Stimulated activated CD4-positive, alpha-beta T cell treated with anti-CD3 and anti-CD28 coated beads, Interleukin-1b, Interleukin-23, amount 100 ng/mL, for 1 hour (primary cell): ENCODE measurements at regions not wholly inside any gene's neighbourhood (a gene's known extent, or its start where the extent isn't known, plus 50 kb on each side); places are given as distances from the start of the nearest gene placed in this dataset.

Experiments used
- DNase-seq, 2 donors: peaks; one replicate each; pipeline ENCODE4 v3.0.0-alpha.2; 2020; ENCODE audit warnings: low read depth in 2 of 2

- DNase-seq, result no peak
Observed at GRCh38 chr1:29452463-29453230, 216.3 kb downstream of the PTPRU start.

DNA sequence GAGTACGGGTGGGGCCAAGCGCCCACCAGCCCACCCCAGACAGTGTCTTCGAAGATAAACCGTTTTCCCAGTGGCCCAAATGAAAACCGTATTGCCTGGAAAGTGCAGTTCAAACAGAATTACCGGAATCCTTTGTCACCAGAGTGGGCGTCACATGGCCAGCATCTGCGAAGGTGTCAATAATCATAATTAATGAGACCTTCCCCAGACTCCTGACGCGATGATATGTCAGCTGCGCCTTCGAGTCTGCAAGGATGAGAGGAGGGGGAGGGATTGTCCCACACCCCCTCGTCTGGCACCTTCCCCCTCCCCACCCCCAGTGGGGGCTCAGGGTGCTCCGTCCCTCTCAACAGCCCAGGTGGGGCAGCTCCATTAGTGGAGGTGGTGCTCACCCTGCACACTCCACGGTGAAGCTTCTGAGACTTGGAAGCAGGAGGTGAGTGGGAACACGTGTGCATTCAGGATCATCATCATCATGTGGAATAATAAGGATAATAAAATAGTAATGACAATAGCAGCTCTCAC, 215.1 kb downstream of the PTPRU start:
- no peak for DNase-seq

GRCh38 chr1:29450591-29450990, 214.3 kb downstream of the PTPRU start:
- no peak for DNase-seq

- DNase-seq, result no peak
Observed at GRCh38 chr1:29448456-29449235, 212.3 kb downstream of the PTPRU start.

GRCh38 chr1:29447368-29447767, 211.0 kb downstream of the PTPRU start:
- DNase-seq, result no peak

GRCh38 chr1:29444782-29445729, 208.7 kb downstream of the PTPRU start:
- DNase-seq, result no peak

DNA sequence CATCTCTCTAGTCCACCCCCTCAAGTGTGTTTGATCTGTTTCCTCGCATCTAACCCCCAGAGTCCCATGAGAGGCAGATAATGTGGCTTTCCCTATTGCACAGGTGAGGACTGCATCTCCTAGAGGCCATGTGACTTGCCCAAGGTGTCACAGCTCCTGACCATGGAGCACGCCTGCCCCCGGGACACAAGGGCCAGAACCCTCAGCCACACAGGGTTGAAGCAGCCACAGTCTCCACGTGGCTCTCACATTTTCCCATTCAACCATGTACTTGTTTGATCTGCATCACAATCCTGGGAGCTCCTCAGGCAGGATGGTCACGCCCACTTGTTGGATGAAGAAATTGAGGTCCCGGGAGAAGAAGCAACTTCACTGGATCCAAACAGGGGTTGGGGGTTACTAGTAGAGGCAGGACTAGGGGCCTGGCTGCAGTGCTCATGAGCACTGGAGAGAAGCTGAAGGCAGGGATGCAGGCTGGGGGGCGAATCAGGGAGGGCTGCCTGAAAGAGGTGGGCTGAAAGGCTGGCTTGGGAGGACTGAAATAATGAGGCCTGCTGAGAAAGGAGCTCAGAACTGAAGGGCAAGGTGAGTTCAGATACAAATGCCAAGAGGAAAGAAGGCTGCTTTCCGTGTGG, 207.9 kb downstream of the PTPRU start:
- DNase-seq, result no peak

- no peak for DNase-seq
Observed at GRCh38 chr1:29441916-29442668, 205.8 kb downstream of the PTPRU start.

DNA sequence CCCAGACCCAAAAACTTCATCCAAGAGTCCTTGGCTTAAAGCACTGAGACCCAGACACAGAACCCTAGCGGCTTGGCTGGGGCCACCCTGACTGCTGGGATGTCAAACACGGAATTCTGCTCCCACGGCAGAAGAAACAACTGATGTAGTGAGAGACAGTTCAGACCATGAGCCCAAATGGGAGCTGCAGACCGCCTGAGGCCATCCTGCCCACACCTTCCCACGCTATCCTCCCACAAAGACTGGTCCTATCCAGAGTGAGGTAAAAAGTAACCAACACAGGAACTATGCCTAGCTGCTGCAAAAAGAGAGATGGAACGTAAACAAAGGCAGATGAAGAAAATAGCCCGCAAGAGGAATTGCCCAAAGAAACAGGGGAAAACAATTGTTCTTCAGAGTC, 203.3 kb downstream of the PTPRU start:
- no peak for DNase-seq

- no peak for DNase-seq
Observed at GRCh38 chr1:29438991-29439390, 202.7 kb downstream of the PTPRU start.

- no peak for DNase-seq
Observed at GRCh38 chr1:29437946-29438345, 201.6 kb downstream of the PTPRU start.

- DNase-seq, result no peak
Observed at GRCh38 chr1:29436181-29436785, 200.0 kb downstream of the PTPRU start.

GRCh38 chr1:29433830-29434229, 197.5 kb downstream of the PTPRU start:
- DNase-seq, result no peak

DNA sequence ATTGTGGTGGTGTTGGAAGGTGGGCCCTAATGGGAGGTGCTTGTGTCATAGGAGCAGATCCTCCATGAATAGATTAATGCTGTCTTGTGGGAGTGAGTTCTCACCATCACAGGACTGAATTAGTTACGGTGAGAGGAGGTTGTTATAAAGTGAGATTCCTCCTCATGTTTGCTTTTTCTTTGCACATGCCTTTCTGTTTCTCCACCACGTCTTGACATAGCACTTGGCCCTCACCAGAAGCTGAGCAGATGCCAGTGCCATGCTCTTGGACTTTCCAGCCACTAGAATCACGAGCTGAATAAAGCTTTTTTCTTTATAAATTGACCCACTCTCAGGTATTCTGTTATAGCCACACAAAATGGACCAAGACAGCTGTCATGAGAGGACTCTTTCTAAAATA, 194.8 kb downstream of the PTPRU start:
- no peak for DNase-seq

DNA sequence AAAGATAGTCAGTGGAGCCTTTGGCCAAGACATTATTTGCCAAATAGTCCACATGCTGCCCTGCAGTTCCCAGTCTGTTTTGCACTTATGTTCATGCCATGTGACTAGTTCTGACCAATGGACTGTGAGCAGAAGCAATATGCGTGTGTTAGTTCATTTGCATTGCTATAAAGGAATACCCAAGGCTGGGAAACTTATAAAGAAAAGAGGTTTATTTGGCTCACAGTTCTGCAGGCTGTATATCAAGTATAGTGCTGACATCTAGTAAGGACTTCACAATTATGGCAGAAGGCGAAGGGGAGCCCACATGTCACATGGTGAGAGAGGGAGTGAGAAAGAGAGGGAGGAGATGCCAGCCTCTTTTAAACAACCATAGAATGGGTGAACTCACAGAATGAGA, 193.3 kb downstream of the PTPRU start:
- DNase-seq, result no peak

DNA sequence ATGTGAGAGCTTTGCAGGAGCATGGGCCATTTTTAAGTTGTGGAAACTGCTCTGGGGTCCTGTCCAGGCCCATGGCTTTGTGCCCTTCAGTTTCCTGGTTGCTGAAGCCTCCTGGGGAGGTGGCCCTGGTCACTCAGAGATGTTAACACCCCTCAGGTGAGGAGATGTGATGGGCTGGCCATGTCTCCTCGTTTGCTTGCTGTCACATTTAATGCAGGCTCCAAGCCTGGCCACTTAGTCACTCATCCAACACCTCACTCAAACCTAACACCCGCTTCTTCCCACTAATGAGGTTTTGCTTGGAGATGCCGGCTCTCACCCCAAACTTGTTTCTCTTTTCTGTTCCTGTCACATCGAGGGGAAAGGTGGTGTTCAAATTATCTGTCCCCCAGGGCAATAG, 192.7 kb downstream of the PTPRU start:
- no peak for DNase-seq

GRCh38 chr1:29428280-29428615, 191.9 kb downstream of the PTPRU start:
- no peak for DNase-seq

DNA sequence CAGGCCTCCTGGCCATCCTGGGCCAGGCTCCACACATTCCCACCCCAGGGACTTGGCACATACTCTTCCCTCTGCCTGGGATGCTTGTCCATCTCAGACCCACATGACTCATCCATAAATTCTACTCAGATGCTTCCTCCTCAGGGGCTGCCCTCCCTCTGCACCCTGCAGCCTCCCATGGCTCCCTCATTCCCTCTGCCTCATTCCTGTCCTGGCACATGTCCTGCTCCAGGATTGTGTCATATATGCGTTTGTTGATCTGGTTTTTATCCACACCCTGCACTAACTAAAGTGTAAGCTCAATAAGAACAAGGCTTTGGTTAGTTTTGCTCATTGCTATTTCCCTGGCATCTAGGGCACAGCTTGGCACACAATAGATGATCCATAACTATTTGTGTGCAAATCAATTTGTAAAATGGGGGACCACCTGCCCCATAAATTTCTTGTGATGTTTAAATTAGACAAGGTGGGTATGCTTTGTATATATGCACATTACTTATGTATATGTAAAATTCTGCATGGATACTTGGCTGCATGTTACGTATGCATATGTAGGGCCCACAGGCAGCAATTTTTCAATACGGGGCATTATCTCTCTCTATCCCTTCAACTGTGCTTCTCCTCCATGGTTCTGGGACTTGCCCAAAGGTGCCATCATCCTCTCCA, 191.4 kb downstream of the PTPRU start:
- no peak for DNase-seq

DNA sequence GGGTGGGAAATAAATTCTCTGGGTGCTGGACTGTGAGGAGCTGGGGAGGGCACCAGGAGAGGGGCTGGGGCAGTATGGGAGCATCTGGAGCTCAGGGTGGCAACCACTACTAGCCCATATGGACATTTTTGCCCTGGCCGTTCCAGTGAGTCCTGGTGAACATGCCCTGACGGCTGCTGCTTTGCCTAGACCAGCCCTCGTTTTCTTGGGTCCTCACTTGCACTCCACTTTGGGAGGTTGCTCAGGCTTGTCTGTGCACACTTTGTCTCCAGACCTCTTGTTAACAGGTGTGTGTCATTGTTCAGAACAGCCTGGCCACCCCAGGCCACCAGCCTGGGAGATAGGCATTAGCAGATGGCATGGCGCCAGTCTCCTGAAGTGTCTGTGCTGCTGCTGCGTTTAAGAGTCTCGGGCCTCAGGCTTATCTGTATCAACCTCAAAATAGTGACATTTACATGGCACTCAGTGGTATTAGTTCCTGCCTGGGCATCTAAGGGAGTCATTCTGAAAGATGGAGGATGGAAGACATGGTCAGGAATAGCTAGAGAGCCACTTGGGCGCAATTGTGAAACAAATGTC, 190.5 kb downstream of the PTPRU start:
- no peak for DNase-seq
